GM12878 (cell line): ENCODE measurements at regions not wholly inside any gene's neighbourhood (a gene's known extent, or its start where the extent isn't known, plus 50 kb on each side); places are given as distances from the start of the nearest gene placed in this dataset.

Source experiments
- ATAC-seq: fragments of 200-7000 bp; cut with Tn5 transposase; 3 replicates; pipeline ENCODE4 v1.9.1; 2020; ENCODE audit warnings: mild to moderate bottlenecking, moderate library complexity
- BruUV-seq: library from RNA; stranded (reverse); fragments of 400-500 nt; replicated peaks from 2 replicates; lab custom pipeline; 2021; lab: Mats Ljungman, UMichigan
- CTCF ChIA-PET: fragments of 300-600 bp; sonication (Branson Sonifier 250); formaldehyde crosslinking; extraction: SDS; loops from one replicate; lab custom pipeline; 2021; ENCODE audit warnings: inconsistent platforms; lab: Yijun Ruan, JAX
- POLR2A ChIA-PET: fragments of 350-600 bp; formaldehyde crosslinking; extraction: SDS; loops from one replicate; lab custom pipeline; 2021; ENCODE audit warnings: inconsistent platforms; lab: Charles Lee
- RAD21 ChIA-PET: fragments of 300-600 bp; sonication (Branson Sonifier 250); formaldehyde crosslinking; loops from one replicate; lab custom pipeline; 2023; ENCODE audit warnings: antibody characterized with exemption; ENCODE audit not compliant: unreplicated experiment; lab: Charles Lee
- SMC1A ChIA-PET: fragments of 300-600 bp; sonication (Branson Sonifier 250); formaldehyde crosslinking; loops from one replicate; lab custom pipeline; 2023; ENCODE audit not compliant: unreplicated experiment, uncharacterized antibody; lab: Charles Lee
- DNase-seq: peaks from one replicate; pipeline ENCODE4 v3.0.0-alpha.2; 2011; ENCODE audit warnings: low read depth, low spot score
- FAIRE-seq: peaks from 3 replicates; lab custom pipeline; 2011; peaks lifted over from hg19 to GRCh38; lab: Jason Lieb, UNC
- H2AFZ ChIP-seq: 2 replicates; pipeline ENCODE4 v1.6.0; 2011; ENCODE audit warnings: low read depth, low read length, control low read depth; ENCODE audit not compliant: control insufficient read depth
- H3K27ac ChIP-seq: 2 replicates; pipeline ENCODE4 v1.5.1; 2011; ENCODE audit warnings: control low read depth; ENCODE audit not compliant: control insufficient read depth, insufficient read depth
- H3K27me3 ChIP-seq, 2 experiments: replicated peaks in 1 of 2; 2 replicates each; pipeline versions ENCODE4 v1.6.0 to v1.6.1; 2011; ENCODE audit warnings: low read length in 1 of 2; ENCODE audit not compliant: control insufficient read depth in 2 of 2, insufficient read depth in 2 of 2
- H3K36me3 ChIP-seq, 2 experiments: 2 replicates each; pipeline ENCODE4 v1.5.1; 2011; ENCODE audit warnings: low read length in 1 of 2; ENCODE audit not compliant: control insufficient read depth in 2 of 2, insufficient read depth in 2 of 2
- H3K4me1 ChIP-seq: 2 replicates; pipeline ENCODE4 v1.6.1; 2011; ENCODE audit warnings: mild to moderate bottlenecking, low read length, moderate library complexity, mixed read lengths; ENCODE audit not compliant: control insufficient read depth, insufficient read depth
- H3K4me2 ChIP-seq: 2 replicates; pipeline ENCODE4 v1.6.0; 2011; ENCODE audit warnings: control low read depth; ENCODE audit not compliant: control insufficient read depth, insufficient read depth
- H3K4me3 ChIP-seq: fragments of 200-600 bp; sonication (generic); 2 replicates; pipeline ENCODE4 v1.5.1; 2016
- H3K79me2 ChIP-seq: 2 replicates; pipeline ENCODE4 v1.6.0; 2011; ENCODE audit warnings: low read length; ENCODE audit not compliant: control insufficient read depth, insufficient read depth
- H3K9ac ChIP-seq: 2 replicates; pipeline ENCODE4 v1.8.0; 2011; ENCODE audit warnings: low read length, control low read depth, mixed read lengths; ENCODE audit not compliant: control insufficient read depth, insufficient read depth
- H3K9me3 ChIP-seq: replicated peaks from 3 replicates; pipeline ENCODE4 v1.5.1; 2011; ENCODE audit warnings: mild to moderate bottlenecking, low read length; ENCODE audit not compliant: control insufficient read depth, insufficient read depth
- H4K20me1 ChIP-seq: 2 replicates; pipeline ENCODE4 v1.6.0; 2011; ENCODE audit not compliant: control insufficient read depth, insufficient read depth
- CEBPZ ChIP-seq: fragments of 150-350 bp; IDR thresholded peaks from 2 replicates; pipeline ENCODE4 v1.6.1; 2016; ENCODE audit warnings: low read depth, low read length
- IRF4 ChIP-seq: IDR thresholded peaks from 2 replicates; pipeline ENCODE4 v1.6.1; 2011; ENCODE audit warnings: low read depth, low read length
- PAX8 ChIP-seq: fragments of 450-650 bp; IDR thresholded peaks from 2 replicates; pipeline ENCODE4 v1.6.1; 2017; ENCODE audit warnings: mild to moderate bottlenecking, moderate library complexity
- SPI1 ChIP-seq: IDR thresholded peaks from 2 replicates; pipeline ENCODE4 v1.6.1; 2011; ENCODE audit warnings: low read depth, mild to moderate bottlenecking, low read length, moderate library complexity, borderline replicate concordance; ENCODE audit not compliant: insufficient read depth
- ZBTB33 ChIP-seq: fragments of 450-650 bp; IDR thresholded peaks from 2 replicates; pipeline ENCODE4 v1.6.1; 2017; ENCODE audit warnings: mild to moderate bottlenecking
- ZZZ3 ChIP-seq: IDR thresholded peaks from 2 replicates; pipeline ENCODE4 v1.6.1; 2011; ENCODE audit warnings: low read depth; ENCODE audit not compliant: control insufficient read depth, insufficient read length
- WGBS: methylation state at CpG from one replicate; pipeline ENCODE4 v1.1.6; 2016; ENCODE audit warnings: low lambda C conversion rate; ENCODE audit not compliant: insufficient replicate concordance, insufficient coverage; ENCODE audit errors: missing lambda C conversion rate; 5-methylcytosine and 5-hydroxymethylcytosine counted together
- in situ Hi-C: fragments of 300-500 bp; cut with MboI; formaldehyde crosslinking; loops from 9 replicates; pipeline ENCODE4 v1.14.3; 2018; ENCODE audit warnings: mixed read lengths
- intact Hi-C: fragments of 100-400 bp; cut with micrococcal nuclease; formaldehyde crosslinking; loops from one replicate; pipeline ENCODE4 v1.14.2; 2022; ENCODE audit not compliant: unreplicated experiment

- TF ChIP-seq ZBTB33 (no peak), PAX8 (no peak), CEBPZ (no peak)
Observed at GRCh38 chr3:36312351-36312750, 68.0 kb upstream of the STAC start (continued).

GRCh38 chr3:36317915-36318314, 62.4 kb upstream of the STAC start:
- Histone ChIP-seq H4K20me1 (no peaks in the 10 kb centered on the region), H3K4me3 (no peak overlapping the region), H3K36me3 (no peaks in the 10 kb centered on the region), H3K4me1 (no peaks in the 10 kb centered on the region), H3K9me3 (no peaks in the 10 kb centered on the region), H3K79me2 (no peaks in the 10 kb centered on the region), H2AFZ (no peak overlapping the region), H3K27me3 (no peaks in the 10 kb centered on the region), H3K4me2 (no peak overlapping the region), H3K27ac (no peak overlapping the region), H3K9ac (no peak overlapping the region)
- FAIRE-seq (no peak), DNase-seq (no peak), ATAC-seq (peak; percentile 71)
- in situ Hi-C loops (no loop called here), intact Hi-C loops (no loop called here)
- BruUV-seq = no TSS peak
- TF ChIP-seq IRF4 (peak; percentile 57; the same call in 1 of the 2 replicates), SPI1 (peak; percentile 80), ZZZ3 (no peak)
- ChIA-PET SMC1A (no interaction called here), CTCF (no interaction called here), RAD21 (no interaction called here), POLR2A (no interaction called here)
- WGBS = 0% methylated on average over 3 of the region's 3 CpGs
